ENCODE measurements at regions not wholly inside any gene's neighbourhood (a gene's known extent, or its start where the extent isn't known, plus 50 kb on each side); places are given as distances from the start of the nearest gene placed in this dataset.
A peak's percentile ranks its signal among the peaks of the same experiment; 100 is the strongest.

DNA sequence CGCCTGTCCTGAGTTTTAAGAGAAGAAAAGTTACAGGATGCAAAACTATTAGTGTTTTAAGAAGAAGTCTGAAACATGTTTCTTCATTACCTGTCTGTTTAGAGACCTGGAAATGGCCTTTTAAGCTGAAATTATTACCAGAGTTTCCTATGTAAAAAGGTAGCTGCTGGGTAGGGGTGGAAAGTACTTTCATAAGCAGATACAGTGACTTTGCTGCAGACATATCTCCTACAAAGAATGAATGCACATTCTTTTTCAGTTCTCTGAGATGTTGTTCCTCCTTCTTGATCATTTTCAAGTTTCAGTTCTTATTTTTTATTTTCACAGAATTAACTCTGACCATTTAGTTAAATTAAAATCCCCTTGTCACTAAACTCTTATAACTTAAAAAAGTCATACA, 1329.6 kb downstream of the KCNT2 start:
- ChIA-PET POLR2A (no interaction called here), CTCF (no interaction called here)
- no peaks in the 10 kb centered on the region for H3K27me3 Mint-ChIP-seq (ENCODE audit: insufficient read depth, unreplicated experiment)
- intact Hi-C loops (cut with micrococcal nuclease): no loop called here
- H3K4me3 Mint-ChIP-seq (ENCODE audit: unreplicated experiment): no peak overlapping the region
- H3K9me3 Mint-ChIP-seq (ENCODE audit: unreplicated experiment): no peaks in the 10 kb centered on the region
- no peak overlapping the region for H3K27ac Mint-ChIP-seq (ENCODE audit: low read depth, unreplicated experiment)
- no peak for TF ChIP-seq CTCF (IDR thresholded peaks at IDR 0.05; ENCODE audit: unreplicated experiment)
- no peaks in the 10 kb centered on the region for H3K4me1 Mint-ChIP-seq (ENCODE audit: insufficient read depth, unreplicated experiment)
- no peak for DNase-seq (ENCODE audit: unreplicated experiment)
- no TSS peak for BruUV-seq (replicated peaks)
- no peaks in the 10 kb centered on the region for H3K36me3 Mint-ChIP-seq (ENCODE audit: insufficient read depth, unreplicated experiment)

DNA sequence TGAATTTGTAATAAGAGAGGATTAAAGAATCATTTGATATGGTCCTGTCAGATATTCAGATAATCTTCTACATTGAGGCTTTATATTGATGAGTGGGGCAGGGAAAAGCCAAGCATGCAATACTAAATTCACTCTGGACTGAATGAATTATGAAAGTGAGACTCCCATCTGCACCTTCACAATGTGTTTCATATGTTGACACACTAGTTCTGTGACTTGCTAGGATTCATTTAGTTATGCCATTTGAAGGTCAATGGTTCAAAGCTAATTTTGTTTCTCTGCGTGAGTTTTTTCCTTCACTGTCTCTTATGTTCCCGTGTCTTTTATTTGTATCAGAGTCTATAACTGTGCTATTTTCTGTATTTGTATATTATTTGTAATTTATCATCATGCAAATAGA, 1332.5 kb downstream of the KCNT2 start:
- no peak for DNase-seq (ENCODE audit: unreplicated experiment)
- no peaks in the 10 kb centered on the region for H3K27me3 Mint-ChIP-seq (ENCODE audit: insufficient read depth, unreplicated experiment)
- no peak overlapping the region for H3K4me3 Mint-ChIP-seq (ENCODE audit: unreplicated experiment)
- ChIA-PET CTCF (no interaction called here), POLR2A (no interaction called here)
- no TSS peak for BruUV-seq (replicated peaks)
- H3K36me3 Mint-ChIP-seq (ENCODE audit: insufficient read depth, unreplicated experiment): no peaks in the 10 kb centered on the region
- no peaks in the 10 kb centered on the region for H3K9me3 Mint-ChIP-seq (ENCODE audit: unreplicated experiment)
- no peak for TF ChIP-seq CTCF (IDR thresholded peaks at IDR 0.05; ENCODE audit: unreplicated experiment)
- no peak overlapping the region for H3K27ac Mint-ChIP-seq (ENCODE audit: low read depth, unreplicated experiment)
- intact Hi-C loops (cut with micrococcal nuclease): no loop called here
- no peaks in the 10 kb centered on the region for H3K4me1 Mint-ChIP-seq (ENCODE audit: insufficient read depth, unreplicated experiment)

DNA sequence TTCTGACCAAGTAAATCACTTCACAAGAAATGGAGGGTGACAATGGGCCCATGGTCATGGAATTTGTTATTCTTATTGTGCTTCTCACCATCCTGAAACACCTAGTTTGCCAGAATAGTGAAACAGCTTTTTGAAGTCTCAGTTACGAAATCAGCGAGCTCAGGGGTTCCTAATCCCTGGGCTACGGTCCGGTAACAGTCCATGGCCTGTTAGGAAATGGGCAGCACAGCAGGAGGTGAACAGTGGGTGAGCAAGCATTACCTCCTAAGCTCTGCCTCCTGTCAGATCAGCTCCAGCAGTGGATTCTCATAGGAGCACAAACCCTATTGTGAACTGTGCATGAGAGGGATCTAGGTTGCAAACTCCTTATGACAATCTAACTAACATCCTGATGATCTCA, 1356.3 kb downstream of the KCNT2 start:
- Mint-ChIP-seq H3K27ac (ENCODE audit: low read depth, unreplicated experiment) (no peak overlapping the region), H3K36me3 (ENCODE audit: insufficient read depth, unreplicated experiment) (no peaks in the 10 kb centered on the region), H3K9me3 (ENCODE audit: unreplicated experiment) (no peaks in the 10 kb centered on the region), H3K4me3 (ENCODE audit: unreplicated experiment) (no peak overlapping the region), H3K4me1 (ENCODE audit: insufficient read depth, unreplicated experiment) (no peaks in the 10 kb centered on the region), H3K27me3 (ENCODE audit: insufficient read depth, unreplicated experiment) (no peaks in the 10 kb centered on the region)
- ChIA-PET POLR2A (no interaction called here), CTCF (interaction anchor here (0.6 to 1.7 kb wide), 2 partner anchors 9 to 281 kb away, joined by 4 to 7 read pairs; no protein-coding TSS in a partner anchor)
- DNase-seq (ENCODE audit: unreplicated experiment): peak; percentile 33
- intact Hi-C loops (cut with micrococcal nuclease): no loop called here
- no TSS peak for BruUV-seq (replicated peaks)
- TF ChIP-seq CTCF (IDR thresholded peaks at IDR 0.05; ENCODE audit: unreplicated experiment): no peak

- intact Hi-C loops (cut with micrococcal nuclease): no loop called here
- TF ChIP-seq CTCF (IDR thresholded peaks at IDR 0.05; ENCODE audit: unreplicated experiment): no peak
- Mint-ChIP-seq H3K4me1 (ENCODE audit: insufficient read depth, unreplicated experiment) (no peaks in the 10 kb centered on the region), H3K27me3 (ENCODE audit: insufficient read depth, unreplicated experiment) (no peaks in the 10 kb centered on the region), H3K36me3 (ENCODE audit: insufficient read depth, unreplicated experiment) (no peaks in the 10 kb centered on the region), H3K4me3 (ENCODE audit: unreplicated experiment) (no peak overlapping the region), H3K27ac (ENCODE audit: low read depth, unreplicated experiment) (no peak overlapping the region), H3K9me3 (ENCODE audit: unreplicated experiment) (no peaks in the 10 kb centered on the region)
- ChIA-PET CTCF (interaction anchor here (0.7 kb wide), 2 partner anchors 79 to 202 kb away, joined by 3 read pairs; no protein-coding TSS in a partner anchor), POLR2A (no interaction called here)
- no peak for DNase-seq (ENCODE audit: unreplicated experiment)
- BruUV-seq (replicated peaks): no TSS peak
Measured at GRCh38 chr1:195243492-195243891, 1364.7 kb downstream of the KCNT2 start.
